ENCODE measurements at regions not wholly inside any gene's neighbourhood (a gene's known extent, or its start where the extent isn't known, plus 50 kb on each side); places are given as distances from the start of the nearest gene placed in this dataset.
"Not testable (repeated sequence)": the region's sequence is repeated elsewhere in the genome, so short reads cannot be mapped to it uniquely, and the experiment has no call there.

DNA sequence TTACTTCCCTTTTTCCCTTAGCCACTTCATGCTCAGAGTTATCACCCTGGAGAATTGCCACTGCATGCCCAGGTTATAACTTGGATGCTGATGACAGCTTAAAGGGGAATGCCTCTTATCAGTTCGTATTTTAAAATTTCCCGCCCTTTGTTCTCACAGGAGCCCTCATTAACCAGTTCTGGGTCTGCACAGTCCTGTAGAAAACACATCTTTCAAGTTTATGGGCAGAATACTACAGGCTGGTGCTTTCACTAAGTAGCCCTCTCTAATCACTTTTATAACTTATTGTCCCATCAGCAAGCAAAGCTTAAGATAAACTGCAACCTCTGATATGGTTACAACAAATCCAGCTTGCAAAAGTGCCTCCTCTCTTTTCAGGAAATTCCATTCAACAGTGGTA lies 587.3 kb upstream of the UBE2E2 start:
- DNase-seq: no peak

DNA sequence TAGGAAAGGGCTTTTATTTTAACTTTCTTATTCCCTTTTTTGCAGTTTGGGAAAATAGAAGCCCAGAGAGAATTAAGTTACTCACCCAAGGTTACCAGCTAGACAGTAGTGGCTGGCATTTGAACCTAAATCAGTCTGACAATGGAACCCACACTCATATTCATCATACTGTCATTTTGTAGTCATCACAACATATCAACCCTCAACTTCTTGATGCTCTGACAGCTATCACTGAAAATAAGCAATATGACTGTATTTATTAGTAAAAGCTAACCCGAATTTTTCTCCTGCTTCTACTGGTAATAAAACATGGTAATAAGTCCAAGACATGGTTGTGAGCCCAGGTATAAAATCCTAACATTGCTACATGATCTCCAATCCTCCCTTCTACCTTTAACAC lies 585.8 kb upstream of the UBE2E2 start:
- no peak for DNase-seq

DNA sequence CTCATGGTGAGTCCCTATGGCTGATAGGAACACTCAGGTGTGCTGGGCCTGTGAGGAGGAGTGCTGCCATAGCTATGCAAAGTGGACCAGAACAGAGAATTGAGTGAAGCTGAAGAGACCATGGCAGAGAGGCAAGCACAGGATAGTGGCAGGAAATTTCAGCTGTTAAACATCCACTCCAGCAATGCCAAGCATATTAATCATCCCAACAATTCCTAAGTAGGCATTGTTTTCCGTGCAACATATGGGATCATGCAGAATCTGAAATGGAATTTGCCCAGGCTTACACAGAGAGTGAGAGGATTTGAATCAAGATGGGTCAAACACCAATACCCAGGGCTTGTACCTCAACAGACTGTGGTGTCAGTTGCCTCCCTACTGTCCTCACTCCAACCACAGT lies 582.6 kb upstream of the UBE2E2 start:
- no peak for DNase-seq

DNA sequence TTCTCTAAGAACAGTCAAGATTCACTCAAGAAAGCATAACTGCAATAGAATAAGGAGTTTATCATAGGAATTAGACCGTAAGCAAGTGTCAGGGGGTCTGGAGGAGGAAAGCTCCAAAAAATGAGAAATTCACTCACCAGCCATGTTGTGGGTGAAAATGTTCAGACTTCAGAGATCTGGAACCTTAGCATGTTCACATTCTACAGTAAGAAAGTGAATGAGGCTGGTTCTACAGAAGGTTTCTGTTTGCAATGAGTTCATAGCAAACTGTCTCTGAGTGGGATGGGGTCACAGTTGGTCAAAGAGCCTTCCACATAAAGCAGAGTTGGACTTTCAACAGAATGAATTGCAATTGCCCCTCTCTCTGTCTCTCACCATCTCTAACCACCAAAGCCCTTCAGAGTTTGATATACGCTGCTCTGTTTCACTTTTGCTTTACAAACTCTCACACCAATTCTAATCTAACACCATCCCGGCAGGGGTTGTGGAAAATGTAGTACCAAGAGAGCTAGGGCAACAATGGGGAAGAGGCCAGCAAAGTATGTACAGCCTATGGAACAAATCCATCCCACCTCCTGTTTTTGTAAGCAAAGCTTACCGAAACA lies 581.8 kb upstream of the UBE2E2 start:
- no peak for DNase-seq

DNA sequence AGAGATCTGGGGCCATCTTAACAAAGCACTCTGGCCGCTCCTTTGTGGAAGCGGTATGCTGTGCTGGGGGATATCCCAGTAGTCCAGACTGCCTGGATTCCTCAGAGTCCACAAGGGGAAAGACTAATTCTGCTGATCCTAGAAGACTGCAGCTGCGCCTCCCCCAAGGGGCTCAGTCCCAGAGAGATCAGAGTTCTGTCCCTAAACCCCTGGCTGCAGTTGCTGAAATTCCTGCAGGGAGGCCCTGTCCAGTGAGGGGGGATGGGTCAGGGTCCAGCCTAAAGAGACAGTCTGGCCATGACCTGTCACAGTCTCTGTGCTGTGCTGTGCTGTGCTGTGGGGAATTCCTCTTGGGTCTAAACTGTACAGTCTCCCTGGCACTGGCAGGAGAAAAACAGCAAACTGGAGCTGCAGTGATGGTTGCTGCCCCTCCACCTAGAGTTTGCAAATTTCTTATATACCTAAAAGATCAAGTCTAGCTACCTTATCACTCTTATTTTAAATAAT lies 575.1 kb upstream of the UBE2E2 start:
- no peak for DNase-seq

DNA sequence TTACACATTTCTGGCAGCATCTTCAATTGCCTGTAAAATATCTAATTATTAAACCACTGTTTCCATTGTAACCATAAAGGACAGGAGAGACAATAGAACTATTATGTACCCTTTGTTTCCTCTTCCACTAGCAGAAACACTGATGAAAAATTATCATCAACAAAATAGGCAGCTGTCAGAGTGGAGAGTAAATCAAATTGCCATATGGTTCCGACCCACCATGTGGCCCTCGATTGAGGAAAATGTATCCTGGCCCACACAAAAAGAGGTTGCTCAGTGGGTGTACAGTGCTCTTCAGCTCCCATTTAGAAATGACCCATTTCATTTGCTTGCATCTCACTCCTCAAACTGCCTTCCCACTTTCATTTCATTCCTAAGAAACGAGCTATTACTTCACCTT lies 570.6 kb upstream of the UBE2E2 start:
- no peak for DNase-seq

DNA sequence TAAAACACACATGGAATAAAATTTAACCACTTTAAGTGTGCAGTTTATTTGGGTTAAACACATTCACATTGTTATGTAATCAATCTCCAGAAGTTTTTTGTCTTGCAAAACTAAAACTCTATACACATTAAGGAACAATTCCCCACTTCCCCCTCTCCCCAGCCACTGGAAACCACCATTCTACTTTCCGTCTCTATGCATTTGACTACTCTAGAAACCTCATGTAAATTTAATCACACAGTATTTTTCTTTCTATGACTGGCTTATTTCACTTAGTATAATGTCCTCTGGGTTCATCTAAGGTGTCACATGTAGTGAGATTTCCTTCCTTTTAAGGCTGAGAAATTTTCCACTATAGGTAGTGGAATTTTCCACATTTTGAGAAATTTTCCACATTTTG lies 568.7 kb upstream of the UBE2E2 start:
- DNase-seq: no peak

DNA sequence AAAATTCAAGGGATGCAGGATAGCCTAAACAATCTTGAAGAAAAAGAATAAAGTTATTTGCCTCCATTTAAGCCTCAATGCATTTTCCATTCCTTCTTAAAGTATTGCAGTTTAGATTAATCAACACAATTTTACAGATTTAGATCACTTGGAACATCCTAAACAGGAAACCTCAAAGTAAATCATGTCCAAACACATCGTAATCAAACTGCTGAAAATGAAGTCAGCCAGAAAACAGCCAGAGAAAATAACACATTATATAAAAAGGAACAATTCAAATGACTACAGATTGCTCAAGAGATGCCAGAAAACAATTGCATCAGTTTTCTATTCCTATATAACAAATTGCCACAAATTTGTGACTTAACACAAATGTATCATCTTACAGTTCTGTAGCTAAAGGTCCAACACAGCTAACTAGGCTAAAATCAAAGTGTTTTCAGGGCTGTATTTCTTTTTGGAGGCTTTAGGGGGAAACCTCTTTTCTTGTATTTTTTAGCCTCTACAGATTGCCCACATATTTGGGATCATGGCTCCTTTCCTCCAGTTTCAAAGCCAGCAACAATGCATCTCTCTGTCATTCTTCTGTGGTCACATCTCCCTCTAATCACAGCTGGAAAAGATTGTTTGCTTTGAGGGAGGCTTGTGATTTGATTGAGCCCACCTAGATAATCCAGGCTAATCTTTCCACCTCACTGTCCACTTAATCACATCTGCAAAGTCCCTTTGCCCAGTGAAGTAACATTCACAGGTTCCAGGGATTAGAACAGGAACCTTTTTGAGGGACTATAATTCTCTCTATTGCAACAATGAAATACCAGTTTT lies 543.3 kb upstream of the UBE2E2 start:
- no peak for DNase-seq

DNA sequence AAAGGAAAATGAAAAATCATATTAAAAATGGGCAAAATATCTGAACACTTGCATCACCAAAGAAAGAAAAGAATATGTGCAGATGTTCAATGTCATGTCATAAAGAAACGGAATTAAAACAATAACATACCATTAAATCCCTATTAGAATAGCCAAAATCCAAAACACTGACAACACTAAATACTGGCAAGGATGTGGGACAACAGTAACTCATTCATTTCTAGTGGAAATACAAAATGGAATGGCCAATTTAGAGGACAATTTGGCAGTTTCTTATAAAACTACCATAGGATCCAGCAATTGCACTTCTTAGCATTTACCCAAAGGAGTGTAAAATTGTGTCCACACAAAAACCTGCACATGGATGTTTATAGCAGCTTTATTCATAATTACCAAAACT lies 542.5 kb upstream of the UBE2E2 start:
- no peak for DNase-seq

DNA sequence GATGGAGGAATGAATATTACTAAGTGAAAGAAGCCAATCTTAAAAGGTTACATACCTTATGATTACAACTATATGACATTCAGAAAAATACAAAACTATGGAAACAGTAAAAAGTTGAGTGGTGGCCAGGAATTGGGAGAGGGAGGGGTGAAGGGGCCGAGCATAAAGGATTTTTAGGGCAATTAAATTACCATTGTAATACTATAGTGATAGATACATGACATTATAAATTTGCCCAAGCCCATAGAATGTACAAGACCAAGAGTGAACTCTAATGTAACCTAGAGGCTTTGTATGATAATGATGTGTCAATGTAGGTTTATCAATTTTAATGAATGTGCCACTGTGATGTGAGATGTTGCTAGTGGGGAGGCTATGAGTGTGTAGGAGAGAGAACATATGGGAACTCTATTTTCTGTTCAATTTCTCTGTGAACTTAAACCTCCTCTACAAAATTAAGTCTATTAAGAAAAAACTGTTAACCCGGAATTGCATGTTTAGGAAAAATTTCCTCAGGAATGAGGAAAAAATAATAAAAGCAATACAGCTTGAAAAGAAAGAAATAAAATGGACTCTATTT lies 541.9 kb upstream of the UBE2E2 start:
- DNase-seq: no peak

DNA sequence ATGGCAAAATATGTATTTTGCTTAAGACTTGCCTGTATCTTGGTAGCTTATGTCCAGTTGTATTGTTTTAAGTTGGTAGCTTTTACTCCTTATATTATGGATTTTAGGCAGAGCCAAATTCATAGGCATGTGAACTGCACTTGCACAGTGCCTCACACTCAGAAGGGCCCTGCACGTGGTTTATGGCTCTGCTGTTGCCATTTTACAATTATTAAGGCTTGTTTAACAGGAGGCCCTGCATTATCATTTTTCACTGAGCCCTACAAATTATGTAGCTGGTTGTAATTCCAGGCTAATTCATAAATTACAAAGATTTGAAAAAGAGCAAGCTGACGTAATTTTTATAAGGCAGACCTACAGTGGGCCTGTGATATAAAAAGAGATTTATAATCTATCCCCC lies 537.6 kb upstream of the UBE2E2 start:
- DNase-seq: no peak

DNA sequence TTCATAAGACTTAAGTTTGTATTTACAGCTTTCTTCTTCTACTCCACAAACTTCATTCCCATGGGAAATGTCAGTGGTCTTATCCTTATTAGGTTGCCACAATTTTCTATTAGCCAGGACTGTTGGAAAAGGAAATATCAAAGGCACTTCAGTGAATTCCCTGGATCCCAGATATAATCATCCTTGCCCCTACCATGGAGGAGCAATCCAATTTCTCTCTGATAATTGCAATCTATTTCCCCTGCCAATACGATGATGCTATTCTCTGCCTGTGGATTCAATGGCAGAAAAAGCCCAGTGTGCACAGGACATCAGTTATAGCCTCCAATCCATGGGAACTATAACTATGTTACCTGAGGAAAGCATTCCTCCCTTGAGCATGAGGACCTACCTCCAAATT lies 536.4 kb upstream of the UBE2E2 start:
- DNase-seq: no peak

DNA sequence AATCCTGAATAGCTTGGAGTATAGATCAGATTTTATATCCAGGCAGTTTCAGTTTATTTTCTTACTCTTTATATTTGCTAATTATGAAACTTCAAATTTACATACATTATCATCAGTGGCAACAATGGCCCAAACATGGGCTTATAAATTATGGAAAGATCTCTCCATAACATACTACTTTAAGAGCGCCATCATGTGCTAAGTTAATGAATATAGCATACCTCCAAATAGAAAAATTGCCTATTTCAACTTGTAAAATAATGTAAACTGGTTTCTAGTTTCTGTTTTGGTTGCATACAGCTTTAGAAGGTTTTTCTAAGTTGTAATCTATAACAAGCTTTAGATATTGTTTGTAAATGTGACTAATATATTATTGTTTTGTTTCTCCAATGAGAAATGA lies 531.3 kb upstream of the UBE2E2 start:
- DNase-seq: no peak

DNA sequence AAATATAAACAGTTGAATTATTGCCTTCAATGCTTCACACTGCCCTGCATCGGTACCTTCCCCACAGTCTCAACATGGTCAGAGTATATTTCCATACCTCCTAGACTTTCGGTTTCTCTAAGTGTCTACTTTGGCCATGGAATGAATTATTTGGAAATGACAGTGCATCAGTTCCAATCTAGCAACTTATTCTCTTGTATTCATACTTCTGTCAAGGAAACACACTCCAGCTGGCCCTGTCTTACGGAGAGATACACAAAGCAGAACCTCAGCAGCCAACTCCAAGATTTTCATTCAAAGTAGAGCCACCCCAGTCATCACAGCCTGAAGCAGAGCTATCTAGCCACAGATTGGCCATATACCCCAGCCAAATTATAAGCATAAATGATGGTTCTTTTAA lies 518.4 kb upstream of the UBE2E2 start:
- no peak for DNase-seq

DNA sequence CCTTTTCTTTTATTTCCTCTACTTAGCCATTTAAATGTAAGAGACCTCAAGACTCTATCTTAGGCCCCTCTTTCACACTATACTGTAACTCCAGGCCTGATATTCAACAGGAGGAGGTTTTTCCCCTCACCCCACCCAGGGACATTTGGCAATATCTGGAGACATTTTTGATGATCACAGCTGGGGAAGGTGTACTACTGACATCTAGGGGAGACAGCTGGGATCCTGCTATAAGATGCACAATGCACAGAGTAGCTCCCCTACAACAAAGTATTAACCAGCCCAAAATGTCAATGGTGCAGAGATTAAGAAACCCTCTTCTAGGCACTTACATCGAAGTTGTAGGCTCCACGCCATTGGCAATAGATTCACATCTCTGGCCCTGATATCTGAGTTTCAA lies 517.5 kb upstream of the UBE2E2 start:
- no peak for DNase-seq

DNA sequence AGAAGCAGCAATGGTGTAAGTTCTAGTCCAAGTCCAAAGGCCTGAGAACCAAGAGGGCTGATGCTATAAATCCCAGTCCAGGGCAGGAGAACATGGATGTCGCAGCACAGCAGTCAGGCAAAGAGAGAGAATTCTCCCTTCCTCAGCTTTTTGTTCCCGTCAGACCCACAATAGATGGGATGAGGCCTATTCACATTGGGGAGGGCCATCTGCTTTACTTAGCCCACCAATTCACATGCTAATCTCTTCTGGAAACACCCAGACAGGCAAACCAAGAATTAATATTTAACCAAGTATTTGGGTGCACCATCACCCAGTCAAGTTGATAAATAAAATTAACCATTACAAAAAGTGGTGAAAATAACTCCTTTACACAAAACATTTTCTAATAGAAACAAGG lies 511.7 kb upstream of the UBE2E2 start:
- DNase-seq: no peak

DNA sequence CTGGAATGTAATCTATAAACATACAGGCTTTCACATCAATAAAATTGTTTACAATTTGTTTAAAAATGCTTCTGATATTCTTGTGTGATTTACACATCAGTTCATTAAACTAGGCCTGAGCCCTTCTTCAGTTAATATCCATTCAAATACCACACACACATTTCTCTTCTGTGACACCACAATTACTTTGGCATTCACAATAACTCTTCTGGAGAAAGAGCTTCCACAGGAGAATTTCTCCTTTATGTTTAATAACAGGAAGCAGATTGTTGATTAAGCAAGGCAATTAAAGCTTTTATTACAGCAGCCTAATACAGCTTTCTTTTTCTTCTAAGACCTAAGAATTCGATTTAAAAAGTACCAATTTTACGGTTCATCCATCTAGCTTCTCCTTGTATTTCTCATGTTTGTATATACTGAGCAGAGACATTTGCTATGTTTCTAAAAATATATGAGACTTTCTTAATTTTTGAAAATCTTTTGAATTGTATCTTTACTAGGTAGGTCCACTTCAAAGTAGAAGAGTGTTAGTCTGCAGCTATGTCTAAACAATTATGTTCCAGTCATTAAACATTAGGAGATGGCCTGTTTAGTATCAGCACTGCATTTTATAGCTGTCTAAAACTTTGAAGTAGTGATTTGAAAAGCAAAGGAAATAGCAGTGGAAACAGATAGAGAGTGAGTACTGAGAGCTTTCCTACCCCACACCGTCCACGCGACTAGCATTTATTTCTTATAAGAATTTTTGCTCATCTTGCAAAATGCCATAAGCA lies 511.1 kb upstream of the UBE2E2 start:
- no peak for DNase-seq

DNA sequence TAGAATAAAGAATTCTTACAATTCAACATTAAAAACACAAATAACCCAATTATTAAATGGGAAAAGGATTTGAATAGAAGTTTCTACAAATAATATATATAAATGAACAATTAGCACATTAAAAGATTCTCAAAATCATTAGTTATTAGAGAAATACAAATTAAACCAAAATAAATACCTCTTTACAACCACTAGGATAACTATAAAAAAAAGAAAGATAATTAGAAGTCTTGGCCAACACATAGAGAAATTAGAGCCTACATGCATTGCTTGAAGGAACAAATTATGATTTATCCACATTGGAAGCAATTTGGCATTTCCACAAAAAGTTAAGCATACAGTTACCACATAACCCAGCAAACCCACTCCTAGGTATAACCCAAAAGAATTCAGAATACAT lies 502.3 kb upstream of the UBE2E2 start:
- no peak for DNase-seq

DNA sequence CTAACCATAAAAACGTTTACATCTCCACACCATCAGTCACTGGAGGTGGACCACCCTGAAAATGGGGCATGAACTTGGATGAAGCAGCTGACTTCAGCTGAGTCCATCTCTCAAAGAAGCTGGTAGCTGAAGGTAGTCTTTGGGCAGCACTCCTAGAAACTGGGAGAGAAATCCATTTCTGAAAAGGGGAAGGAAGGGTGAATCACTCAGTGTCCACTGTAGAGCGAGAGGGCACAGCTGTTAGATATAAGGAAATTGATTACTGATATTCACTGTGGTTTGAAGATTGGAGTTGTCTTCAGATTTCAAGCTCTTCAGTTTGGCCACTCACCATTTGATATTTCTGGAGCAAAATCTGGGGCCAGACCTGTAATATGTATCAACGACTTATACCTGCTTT lies 499.0 kb upstream of the UBE2E2 start:
- no peak for DNase-seq

DNA sequence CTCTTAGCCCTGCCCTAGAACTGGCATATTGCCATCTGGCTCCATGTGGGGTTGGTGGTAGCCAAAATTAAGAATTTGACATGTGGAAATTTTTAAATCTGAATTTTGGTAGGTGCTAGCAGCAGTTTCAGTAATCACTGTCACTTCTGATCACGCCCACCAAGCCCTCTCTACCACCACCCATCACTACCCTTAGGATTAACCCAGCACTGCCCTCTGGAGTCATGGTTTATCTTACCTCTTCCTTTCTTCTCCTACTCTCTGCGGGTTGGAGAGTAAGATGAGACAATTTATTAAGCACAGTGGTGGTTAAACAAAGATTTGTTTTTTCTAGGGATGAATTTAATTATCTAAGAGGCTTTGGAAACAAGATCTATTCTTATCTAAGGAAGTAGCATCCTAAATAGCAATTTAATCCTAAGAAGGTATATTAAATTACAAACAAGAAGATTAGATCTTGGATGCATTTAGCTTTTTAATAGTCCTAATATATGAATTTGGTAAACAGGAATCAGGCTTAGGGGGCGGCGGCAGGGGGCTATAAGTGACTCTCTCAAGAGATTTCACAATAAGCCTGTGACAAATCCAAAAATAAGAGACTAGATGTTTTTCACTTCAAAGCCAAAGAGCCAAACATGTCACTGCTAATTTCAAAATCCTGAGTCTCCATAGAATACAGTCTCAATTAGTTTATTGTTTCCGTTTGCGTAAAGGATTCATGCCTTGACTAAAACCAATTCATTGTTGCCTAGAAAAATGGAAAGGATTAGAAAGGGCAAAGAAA lies 498.4 kb upstream of the UBE2E2 start:
- DNase-seq: no peak

DNA sequence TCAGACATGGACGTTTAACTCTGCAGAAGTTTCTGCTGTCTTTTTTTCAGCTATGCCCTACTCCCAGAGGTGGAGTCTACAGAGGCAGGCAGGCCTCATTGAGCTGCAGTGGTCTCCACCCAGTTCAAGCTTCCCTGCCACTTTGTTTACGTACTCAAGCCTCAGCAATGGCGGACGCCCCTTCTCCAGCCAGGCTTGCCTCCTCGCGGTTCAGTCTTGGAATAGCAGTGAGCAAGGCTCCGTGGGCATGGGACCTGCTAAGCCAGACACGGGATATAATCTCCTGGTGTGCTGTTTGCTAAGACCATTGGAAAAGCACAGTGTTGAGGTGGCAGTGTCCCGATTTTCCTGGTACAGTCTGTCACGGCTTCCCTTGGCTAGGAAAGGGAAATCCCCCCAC lies 496.2 kb upstream of the UBE2E2 start:
- not testable (repeated sequence) for DNase-seq

DNA sequence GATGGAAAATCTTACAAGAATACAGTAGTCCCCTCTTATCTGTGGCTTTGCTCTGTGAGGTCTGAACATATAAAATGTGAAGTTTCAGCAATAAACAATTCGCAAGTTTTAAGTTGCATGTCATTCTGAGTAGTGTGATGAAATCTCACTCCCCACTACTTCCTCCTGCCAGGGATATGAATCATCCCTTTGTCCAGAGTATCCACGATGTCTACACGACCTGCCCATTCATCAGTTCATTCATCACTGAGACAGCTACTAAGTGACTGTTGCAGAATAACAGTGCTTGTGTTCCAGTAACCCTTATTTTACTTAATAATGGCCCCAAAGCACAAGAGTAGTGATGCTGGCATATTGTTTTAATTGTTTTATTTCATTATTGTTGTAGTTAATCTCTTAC lies 489.2 kb upstream of the UBE2E2 start:
- DNase-seq: no peak

DNA sequence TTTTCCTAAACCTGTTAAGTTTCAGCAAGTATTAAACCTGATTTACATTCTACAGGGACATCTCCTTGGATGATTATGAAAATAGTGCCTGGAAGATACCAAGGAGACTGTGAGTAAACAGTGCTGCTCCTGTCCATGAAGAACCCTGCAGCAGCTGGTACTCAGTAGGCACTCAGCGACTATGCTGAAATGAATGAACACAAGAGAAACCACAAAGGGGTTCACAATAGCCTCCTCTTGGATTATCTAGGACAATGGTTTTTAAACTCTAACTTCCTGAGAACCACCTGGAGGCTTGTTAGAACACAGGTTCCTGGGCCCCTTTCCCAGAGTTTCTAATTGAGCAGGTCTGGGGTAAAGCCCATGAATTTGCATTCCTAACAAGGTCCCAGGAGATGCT lies 488.4 kb upstream of the UBE2E2 start:
- DNase-seq: no peak
